C4-2B (cell line): ENCODE measurements at regions not wholly inside any gene's neighbourhood (a gene's known extent, or its start where the extent isn't known, plus 50 kb on each side); places are given as distances from the start of the nearest gene placed in this dataset.

ENCODE experiments used
- ZFX ChIP-seq: fragments of 450-650 bp; IDR thresholded peaks from 2 replicates; pipeline ENCODE4 v1.6.1; 2017
- TF ChIP-seq, protein P1 (sequence below): fragments of 450-650 bp; conservative IDR thresholded peaks from 2 replicates; pipeline ENCODE4 v1.5.1; 2017; ENCODE audit warnings: mild to moderate bottlenecking

DNA sequence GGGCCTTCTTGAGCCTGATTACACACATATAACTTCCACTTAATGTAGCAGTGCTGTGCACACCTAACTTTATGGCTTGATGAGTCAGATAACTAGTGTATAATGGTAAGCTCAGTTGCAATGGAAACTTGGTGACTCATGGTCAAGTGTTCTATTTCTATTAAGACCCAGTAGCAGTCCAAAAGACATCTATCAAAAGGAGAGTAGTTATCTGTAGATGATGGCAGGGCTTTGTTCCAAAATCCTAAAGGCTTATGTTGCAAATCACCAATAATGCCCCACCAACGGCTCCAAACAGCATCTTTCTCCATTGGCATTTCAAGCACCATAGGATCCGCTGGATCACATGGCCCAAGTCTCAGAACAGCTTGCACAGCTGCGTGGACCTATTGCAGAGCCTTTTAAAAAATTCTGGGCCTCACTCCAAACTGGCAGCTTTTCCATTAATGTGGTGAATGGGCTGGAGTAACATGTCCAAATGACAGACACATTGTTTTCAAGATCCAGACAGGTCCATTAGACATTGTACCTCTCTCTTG is 566.8 kb upstream of the USP24 start:
- TF ChIP-seq, protein P1, sequence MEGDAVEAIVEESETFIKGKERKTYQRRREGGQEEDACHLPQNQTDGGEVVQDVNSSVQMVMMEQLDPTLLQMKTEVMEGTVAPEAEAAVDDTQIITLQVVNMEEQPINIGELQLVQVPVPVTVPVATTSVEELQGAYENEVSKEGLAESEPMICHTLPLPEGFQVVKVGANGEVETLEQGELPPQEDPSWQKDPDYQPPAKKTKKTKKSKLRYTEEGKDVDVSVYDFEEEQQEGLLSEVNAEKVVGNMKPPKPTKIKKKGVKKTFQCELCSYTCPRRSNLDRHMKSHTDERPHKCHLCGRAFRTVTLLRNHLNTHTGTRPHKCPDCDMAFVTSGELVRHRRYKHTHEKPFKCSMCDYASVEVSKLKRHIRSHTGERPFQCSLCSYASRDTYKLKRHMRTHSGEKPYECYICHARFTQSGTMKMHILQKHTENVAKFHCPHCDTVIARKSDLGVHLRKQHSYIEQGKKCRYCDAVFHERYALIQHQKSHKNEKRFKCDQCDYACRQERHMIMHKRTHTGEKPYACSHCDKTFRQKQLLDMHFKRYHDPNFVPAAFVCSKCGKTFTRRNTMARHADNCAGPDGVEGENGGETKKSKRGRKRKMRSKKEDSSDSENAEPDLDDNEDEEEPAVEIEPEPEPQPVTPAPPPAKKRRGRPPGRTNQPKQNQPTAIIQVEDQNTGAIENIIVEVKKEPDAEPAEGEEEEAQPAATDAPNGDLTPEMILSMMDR = no peak
- TF ChIP-seq ZFX = no peak
